ENCODE measurements at regions not wholly inside any gene's neighbourhood (a gene's known extent, or its start where the extent isn't known, plus 50 kb on each side); places are given as distances from the start of the nearest gene placed in this dataset.

DNA sequence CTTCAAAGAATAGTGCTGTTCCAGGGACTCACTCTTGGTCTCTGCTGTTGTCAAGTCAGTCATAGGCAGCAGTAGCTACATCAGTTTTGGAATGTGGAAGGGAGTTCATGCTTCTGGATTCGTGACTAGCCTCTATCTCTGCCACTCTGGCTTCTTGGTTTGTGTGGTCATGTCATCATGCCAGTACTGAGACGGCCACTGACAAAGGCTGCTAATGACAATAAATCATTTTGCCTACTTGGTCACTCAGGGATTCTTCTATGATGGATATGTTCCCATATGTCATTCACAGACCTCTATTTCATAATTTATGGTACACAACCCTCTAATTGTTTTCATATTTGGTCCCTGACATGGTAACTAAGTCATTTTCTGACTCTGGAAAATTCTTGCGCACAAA is 450.8 kb upstream of the BOD1L1 start:
- TF ChIP-seq EZH2phosphoT487 (IDR thresholded peaks at IDR 0.05; ENCODE audit: low read length) (no peak), EZH2 (optimal IDR thresholded peaks at IDR 0.05; ENCODE audit: low read depth, low read length) (no peak)
- TF ChIP-seq, protein P1, sequence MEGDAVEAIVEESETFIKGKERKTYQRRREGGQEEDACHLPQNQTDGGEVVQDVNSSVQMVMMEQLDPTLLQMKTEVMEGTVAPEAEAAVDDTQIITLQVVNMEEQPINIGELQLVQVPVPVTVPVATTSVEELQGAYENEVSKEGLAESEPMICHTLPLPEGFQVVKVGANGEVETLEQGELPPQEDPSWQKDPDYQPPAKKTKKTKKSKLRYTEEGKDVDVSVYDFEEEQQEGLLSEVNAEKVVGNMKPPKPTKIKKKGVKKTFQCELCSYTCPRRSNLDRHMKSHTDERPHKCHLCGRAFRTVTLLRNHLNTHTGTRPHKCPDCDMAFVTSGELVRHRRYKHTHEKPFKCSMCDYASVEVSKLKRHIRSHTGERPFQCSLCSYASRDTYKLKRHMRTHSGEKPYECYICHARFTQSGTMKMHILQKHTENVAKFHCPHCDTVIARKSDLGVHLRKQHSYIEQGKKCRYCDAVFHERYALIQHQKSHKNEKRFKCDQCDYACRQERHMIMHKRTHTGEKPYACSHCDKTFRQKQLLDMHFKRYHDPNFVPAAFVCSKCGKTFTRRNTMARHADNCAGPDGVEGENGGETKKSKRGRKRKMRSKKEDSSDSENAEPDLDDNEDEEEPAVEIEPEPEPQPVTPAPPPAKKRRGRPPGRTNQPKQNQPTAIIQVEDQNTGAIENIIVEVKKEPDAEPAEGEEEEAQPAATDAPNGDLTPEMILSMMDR (IDR thresholded peaks at IDR 0.05; ENCODE audit: low read length) = no peak
- Histone ChIP-seq H3K79me2 (ENCODE audit: low read length) (no peaks in the 10 kb centered on the region), H3F3A (ENCODE audit: insufficient read depth, low read length) (no peaks in the 10 kb centered on the region), H3K4me1 (ENCODE audit: low read length) (no peaks in the 10 kb centered on the region; the same call in 1 of the 2 replicates), H3K9me3 (replicated peaks; ENCODE audit: insufficient read depth, low read length) (no peaks in the 10 kb centered on the region), H3K9me2 (replicated peaks; ENCODE audit: insufficient read depth, low read length) (no peaks in the 10 kb centered on the region), H3K36me3 (replicated peaks; ENCODE audit: insufficient read depth, low read length) (no peaks in the 10 kb centered on the region), H2AFZ (ENCODE audit: low read length) (no peak overlapping the region), H3K4me3 (ENCODE audit: low read length) (no peak overlapping the region), H4K20me1 (ENCODE audit: insufficient read depth, low read length) (no peaks in the 10 kb centered on the region), H3K4me2 (ENCODE audit: low read depth, low read length) (no peak overlapping the region), H3K9ac (ENCODE audit: low read length) (no peak overlapping the region), H3K27ac (ENCODE audit: low read length) (no peak overlapping the region), H3K27me3 (replicated peaks; ENCODE audit: insufficient read depth, low read length) (no peaks in the 10 kb centered on the region)
- no peak for DNase-seq

DNA sequence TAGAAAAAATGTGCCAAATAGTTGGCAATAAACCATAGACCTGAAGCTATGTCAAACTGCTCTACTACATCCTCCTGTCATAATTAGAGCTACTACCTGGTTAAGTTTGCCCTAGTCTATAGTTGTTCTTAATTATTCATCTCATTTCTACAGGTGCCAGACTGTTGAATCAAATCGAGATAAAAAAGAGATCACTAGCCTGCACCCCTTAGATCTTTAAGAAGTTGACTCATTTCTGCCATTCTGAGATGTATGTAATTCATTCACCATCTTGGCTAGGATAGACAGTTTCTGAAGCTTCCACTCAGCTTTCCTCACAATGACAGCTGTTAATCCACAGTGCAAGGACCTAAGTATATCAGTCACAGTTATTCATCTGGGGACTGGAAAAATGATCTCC is 452.1 kb upstream of the BOD1L1 start:
- Histone ChIP-seq H3K4me2 (ENCODE audit: low read depth, low read length) (no peak overlapping the region), H2AFZ (ENCODE audit: low read length) (no peak overlapping the region), H3K9me2 (replicated peaks; ENCODE audit: insufficient read depth, low read length) (no peaks in the 10 kb centered on the region), H3K36me3 (replicated peaks; ENCODE audit: insufficient read depth, low read length) (no peaks in the 10 kb centered on the region), H3K27ac (ENCODE audit: low read length) (no peak overlapping the region), H3F3A (ENCODE audit: insufficient read depth, low read length) (no peaks in the 10 kb centered on the region), H3K9me3 (replicated peaks; ENCODE audit: insufficient read depth, low read length) (no peaks in the 10 kb centered on the region), H3K4me3 (ENCODE audit: low read length) (no peak overlapping the region), H3K9ac (ENCODE audit: low read length) (no peak overlapping the region), H3K4me1 (ENCODE audit: low read length) (no peaks in the 10 kb centered on the region; the same call in 1 of the 2 replicates), H3K79me2 (ENCODE audit: low read length) (no peaks in the 10 kb centered on the region), H3K27me3 (replicated peaks; ENCODE audit: insufficient read depth, low read length) (no peaks in the 10 kb centered on the region), H4K20me1 (ENCODE audit: insufficient read depth, low read length) (no peaks in the 10 kb centered on the region)
- DNase-seq = no peak
- TF ChIP-seq EZH2 (optimal IDR thresholded peaks at IDR 0.05; ENCODE audit: low read depth, low read length) = no peak
- no peak for TF ChIP-seq EZH2phosphoT487 (IDR thresholded peaks at IDR 0.05; ENCODE audit: low read length)
- TF ChIP-seq, protein P1 (IDR thresholded peaks at IDR 0.05; ENCODE audit: low read length) = no peak

DNA sequence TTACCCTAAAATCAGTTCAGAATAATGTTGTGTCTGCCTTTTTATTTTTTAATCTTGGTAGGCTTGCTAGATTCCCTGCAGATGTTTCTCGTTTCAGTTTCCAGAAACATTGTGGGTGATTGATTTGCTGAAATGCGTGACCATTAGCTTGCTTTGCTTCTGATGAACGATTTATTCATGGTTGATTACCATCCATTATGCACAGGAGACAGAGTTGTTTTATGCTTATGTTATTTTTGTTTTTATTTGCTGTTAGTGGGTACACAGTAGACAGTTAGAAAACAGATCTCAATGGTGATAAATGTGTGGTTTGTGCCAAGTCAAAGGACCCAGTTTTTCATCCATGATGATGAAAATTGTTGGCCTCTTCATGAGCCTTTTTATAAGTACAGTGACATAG is 455.6 kb upstream of the BOD1L1 start:
- no peaks in the 10 kb centered on the region for H3K36me3 ChIP-seq (replicated peaks; ENCODE audit: insufficient read depth, low read length)
- H2AFZ ChIP-seq (ENCODE audit: low read length) = no peak overlapping the region
- TF ChIP-seq EZH2phosphoT487 (IDR thresholded peaks at IDR 0.05; ENCODE audit: low read length) (no peak), EZH2 (optimal IDR thresholded peaks at IDR 0.05; ENCODE audit: low read depth, low read length) (no peak)
- TF ChIP-seq, protein P1 (IDR thresholded peaks at IDR 0.05; ENCODE audit: low read length) = no peak
- H3K4me3 ChIP-seq (ENCODE audit: low read length) = no peak overlapping the region
- H3K4me1 ChIP-seq (ENCODE audit: low read length) = peaks cover 12% of the 10 kb centered on the region
- no peak overlapping the region for H3K4me2 ChIP-seq (ENCODE audit: low read depth, low read length)
- H4K20me1 ChIP-seq (ENCODE audit: insufficient read depth, low read length) = no peaks in the 10 kb centered on the region
- H3K27ac ChIP-seq (ENCODE audit: low read length) = no peak overlapping the region
- no peaks in the 10 kb centered on the region for H3F3A ChIP-seq (ENCODE audit: insufficient read depth, low read length)
- H3K9me3 ChIP-seq (replicated peaks; ENCODE audit: insufficient read depth, low read length) = no peaks in the 10 kb centered on the region; the same call in 1 of the 2 replicates
- H3K9ac ChIP-seq (ENCODE audit: low read length) = no peak overlapping the region
- no peaks in the 10 kb centered on the region for H3K9me2 ChIP-seq (replicated peaks; ENCODE audit: insufficient read depth, low read length)
- no peaks in the 10 kb centered on the region for H3K79me2 ChIP-seq (ENCODE audit: low read length)
- no peaks in the 10 kb centered on the region for H3K27me3 ChIP-seq (replicated peaks; ENCODE audit: insufficient read depth, low read length)
- DNase-seq = no peak

Data from MM.1S (cell line).